ENCODE measurements at regions not wholly inside any gene's neighbourhood (a gene's known extent, or its start where the extent isn't known, plus 50 kb on each side); places are given as distances from the start of the nearest gene placed in this dataset.

DNA sequence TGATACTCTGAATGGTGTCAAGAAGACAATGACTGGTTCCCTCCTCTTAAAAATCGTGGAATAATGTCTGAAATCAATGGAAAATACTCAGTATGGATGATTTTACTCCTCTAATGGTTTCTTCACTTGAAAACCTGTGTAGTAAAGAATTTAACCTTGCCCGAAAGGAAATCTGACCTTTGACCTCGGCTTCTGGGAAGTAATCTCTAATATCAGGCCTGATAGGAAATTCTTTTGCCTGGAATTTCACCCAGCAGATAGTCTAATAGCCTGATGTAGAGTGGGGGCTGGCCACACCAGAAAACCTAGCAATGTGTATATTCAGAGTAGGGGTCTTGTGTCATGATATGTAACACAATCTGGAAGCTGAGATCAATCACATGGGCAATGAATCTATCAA is 91.5 kb upstream of the GOLIM4 start:
- no peak for DNase-seq
- no peak for ATAC-seq

DNA sequence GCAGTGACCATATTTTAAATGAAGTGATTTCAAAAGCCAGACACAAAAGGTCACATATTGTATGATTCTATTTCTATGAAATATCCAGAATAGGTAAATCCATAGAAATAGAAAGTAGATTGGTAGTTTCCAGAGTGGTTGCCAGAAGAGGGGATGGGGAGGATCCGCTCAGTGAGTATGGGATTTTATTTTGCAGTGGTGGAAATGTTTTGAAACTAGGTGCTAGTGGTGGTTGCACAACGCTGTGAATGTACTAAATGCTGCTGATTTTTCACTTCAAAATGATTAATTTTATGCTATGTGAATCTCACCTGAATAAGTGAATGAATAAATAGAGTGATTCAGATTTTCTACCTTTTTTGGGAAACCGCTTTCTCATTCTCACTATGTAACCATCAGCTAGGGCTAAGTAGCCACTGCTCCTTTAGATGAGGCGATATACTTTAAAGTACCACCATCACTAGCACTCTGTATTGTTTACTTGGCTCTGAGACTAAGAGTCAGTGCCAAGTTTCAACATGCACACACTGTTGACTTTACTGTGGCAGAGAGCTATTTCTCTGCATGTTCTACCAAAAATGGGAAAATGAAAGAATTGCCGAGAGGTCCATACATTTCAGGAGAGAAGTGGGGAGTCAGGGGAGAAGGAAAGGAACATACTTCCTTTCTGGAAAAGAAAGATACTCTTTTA is 90.7 kb upstream of the GOLIM4 start:
- peaks cover 11% of the 10 kb centered on the region for H3K27me3 Mint-ChIP-seq
- ATAC-seq (no peak), DNase-seq (no peak)
- no peaks in the 10 kb centered on the region for H3K36me3 Mint-ChIP-seq (ENCODE audit: low read depth)
- no peak overlapping the region for H3K27ac Mint-ChIP-seq
- no peaks in the 10 kb centered on the region for H3K9me3 ChIP-seq (ENCODE audit: control insufficient read depth, low read length, poor library complexity, severe bottlenecking)
- H3K4me3 Mint-ChIP-seq = no peak overlapping the region
- no peaks in the 10 kb centered on the region for H3K4me1 Mint-ChIP-seq

More for the DNA sequence above, 91.5 kb upstream of the GOLIM4 start:
- Mint-ChIP-seq H3K4me3 (no peak overlapping the region), H3K36me3 (ENCODE audit: low read depth) (no peaks in the 10 kb centered on the region), H3K4me1 (no peaks in the 10 kb centered on the region), H3K27ac (no peak overlapping the region), H3K27me3 (peaks cover 11% of the 10 kb centered on the region)
- no peaks in the 10 kb centered on the region for H3K9me3 ChIP-seq (ENCODE audit: control insufficient read depth, low read length, poor library complexity, severe bottlenecking)

DNA sequence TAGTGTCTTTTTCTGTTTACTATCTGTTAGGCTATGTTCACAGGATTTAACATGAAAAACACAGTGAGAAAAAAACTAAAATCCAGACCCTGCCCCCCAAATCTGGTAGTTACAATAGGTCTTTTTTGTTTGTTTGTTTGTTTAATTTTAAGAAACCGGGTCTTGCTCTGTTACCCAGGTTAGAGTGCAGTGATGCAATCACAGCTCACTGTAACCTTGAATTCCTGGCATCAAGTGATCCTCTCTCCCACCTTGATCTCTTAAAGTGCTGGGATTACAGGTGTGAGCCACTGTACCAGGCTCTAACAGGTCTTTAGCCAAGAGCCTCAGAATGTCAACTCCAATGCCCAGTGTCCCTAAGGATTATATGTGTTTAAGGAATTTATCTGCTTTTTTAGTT is 88.0 kb upstream of the GOLIM4 start:
- Mint-ChIP-seq H3K36me3 (ENCODE audit: low read depth) (no peaks in the 10 kb centered on the region), H3K4me3 (no peak overlapping the region), H3K27ac (no peak overlapping the region), H3K27me3 (peaks cover 5% of the 10 kb centered on the region), H3K4me1 (no peaks in the 10 kb centered on the region)
- no peaks in the 10 kb centered on the region for H3K9me3 ChIP-seq (ENCODE audit: control insufficient read depth, low read length, poor library complexity, severe bottlenecking)
- DNase-seq = no peak
- ATAC-seq = no peak

DNA sequence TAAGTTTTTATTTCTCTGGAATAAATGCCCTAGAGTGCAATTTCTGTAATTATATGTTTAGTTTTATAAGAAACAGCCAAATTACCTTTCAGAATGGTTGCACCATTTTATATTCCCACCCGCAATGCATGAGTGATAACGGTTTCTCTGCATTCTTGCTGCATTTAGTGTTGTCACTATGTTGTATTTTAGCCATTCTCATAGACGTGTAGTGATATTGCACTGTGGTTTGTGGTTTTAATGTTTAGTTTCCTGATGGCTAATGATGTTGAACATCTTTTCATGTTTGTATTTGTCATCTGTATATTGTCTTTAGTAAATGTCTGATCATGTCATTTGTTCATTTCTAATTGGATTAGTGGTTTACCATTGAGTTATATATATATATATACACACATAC is 73.0 kb upstream of the GOLIM4 start:
- DNase-seq = no peak
- ATAC-seq = no peak
- H3K4me1 Mint-ChIP-seq = peaks cover 2% of the 10 kb centered on the region
- no peaks in the 10 kb centered on the region for H3K36me3 Mint-ChIP-seq (ENCODE audit: low read depth)
- H3K9me3 ChIP-seq (ENCODE audit: control insufficient read depth, low read length, poor library complexity, severe bottlenecking) = no peaks in the 10 kb centered on the region
- no peak overlapping the region for H3K27ac Mint-ChIP-seq
- H3K4me3 Mint-ChIP-seq = no peak overlapping the region
- H3K27me3 Mint-ChIP-seq = no peaks in the 10 kb centered on the region

DNA sequence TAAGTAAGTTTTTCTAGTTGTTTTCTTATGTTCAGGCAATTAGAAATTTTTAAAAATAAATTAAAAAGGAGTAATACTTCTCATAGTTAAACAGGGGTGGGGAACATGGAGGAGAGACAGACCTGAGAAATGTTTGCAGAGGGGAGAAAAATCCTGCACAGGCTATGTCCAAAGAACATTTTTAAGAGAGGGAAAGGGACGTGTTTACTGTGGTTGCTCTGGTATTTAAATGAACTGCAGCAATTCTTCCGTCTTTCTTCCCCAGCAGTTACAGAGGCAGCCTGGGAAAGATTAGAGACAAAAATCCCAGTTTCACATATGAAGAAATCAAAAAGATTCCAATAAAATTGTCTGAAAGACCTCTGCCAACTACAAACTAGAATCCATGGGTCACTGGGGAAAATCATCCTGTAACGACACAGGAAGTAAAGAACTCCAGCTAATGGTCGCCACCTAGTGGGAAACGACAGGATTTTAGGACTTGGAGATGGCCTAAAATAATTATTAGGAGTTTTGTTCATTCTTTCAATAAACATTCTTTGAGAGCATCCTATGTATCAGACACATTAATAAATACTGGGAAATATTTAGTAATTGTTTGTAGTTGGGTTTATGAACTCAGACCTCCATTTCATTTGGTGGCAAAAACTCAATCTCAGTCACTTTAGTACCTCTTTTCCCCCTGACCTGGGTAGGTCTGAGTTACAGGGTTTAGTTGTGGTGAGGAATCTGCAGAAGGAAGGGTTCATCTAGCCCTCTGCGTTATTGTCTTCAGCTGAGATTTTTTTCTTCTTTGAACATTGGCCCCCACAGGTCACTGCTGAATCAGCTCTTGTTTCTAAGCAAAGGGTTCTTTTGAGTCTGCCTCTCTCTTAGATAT is 69.9 kb upstream of the GOLIM4 start:
- Mint-ChIP-seq H3K27ac (no peak overlapping the region), H3K4me3 (no peak overlapping the region), H3K36me3 (ENCODE audit: low read depth) (no peaks in the 10 kb centered on the region), H3K27me3 (no peaks in the 10 kb centered on the region), H3K4me1 (peaks cover 2% of the 10 kb centered on the region)
- no peak for DNase-seq
- no peak for ATAC-seq
- H3K9me3 ChIP-seq (ENCODE audit: control insufficient read depth, low read length, poor library complexity, severe bottlenecking) = no peaks in the 10 kb centered on the region

DNA sequence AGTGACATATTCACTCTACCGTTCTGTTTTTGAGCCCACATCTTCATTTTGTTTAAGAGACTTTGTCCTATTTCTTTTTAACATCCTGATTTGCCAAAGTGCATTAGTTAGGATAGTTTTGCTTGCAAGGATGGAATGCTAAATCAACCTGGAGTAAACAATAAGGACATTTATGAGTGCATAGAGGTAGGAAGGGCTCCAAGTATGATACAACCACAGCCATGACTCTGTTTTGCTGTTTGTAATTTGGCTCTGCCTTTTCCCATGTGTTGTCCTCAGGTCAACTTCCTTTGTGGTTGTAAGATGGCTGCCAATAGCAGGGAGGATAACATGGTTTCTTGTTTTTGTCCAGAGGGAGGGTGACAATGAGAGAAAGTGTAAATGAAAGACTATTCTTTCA is 66.4 kb upstream of the GOLIM4 start:
- Mint-ChIP-seq H3K4me3 (no peak overlapping the region), H3K4me1 (peaks cover 2% of the 10 kb centered on the region), H3K27me3 (peaks cover 7% of the 10 kb centered on the region), H3K36me3 (ENCODE audit: low read depth) (peaks cover 2% of the 10 kb centered on the region), H3K27ac (no peak overlapping the region)
- no peaks in the 10 kb centered on the region for H3K9me3 ChIP-seq (ENCODE audit: control insufficient read depth, low read length, poor library complexity, severe bottlenecking)
- ATAC-seq = no peak
- DNase-seq = no peak

DNA sequence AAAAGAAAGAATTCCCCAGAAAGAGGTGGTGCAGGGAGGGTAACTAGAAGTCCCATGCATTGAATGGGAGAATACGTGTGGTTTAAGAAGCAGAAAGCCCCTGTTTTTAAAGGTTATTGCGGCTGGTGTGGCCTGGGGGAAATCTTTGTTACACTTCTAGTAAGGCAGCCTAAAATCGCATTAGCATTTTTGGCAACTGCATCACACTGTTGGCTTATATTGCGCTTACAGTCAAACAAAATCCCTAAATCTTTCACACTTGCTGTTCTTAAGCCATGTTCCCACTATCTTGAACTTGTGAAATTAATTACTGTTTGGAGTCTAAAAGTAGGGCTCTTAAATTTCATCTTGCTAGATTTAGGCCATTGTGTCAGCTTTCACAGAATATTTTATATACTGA is 66.0 kb upstream of the GOLIM4 start:
- no peak overlapping the region for H3K27ac Mint-ChIP-seq
- ATAC-seq (no peak), DNase-seq (no peak)
- no peaks in the 10 kb centered on the region for H3K9me3 ChIP-seq (ENCODE audit: control insufficient read depth, low read length, poor library complexity, severe bottlenecking)
- peaks cover 2% of the 10 kb centered on the region for H3K4me1 Mint-ChIP-seq
- H3K27me3 Mint-ChIP-seq = peaks cover 7% of the 10 kb centered on the region
- no peak overlapping the region for H3K4me3 Mint-ChIP-seq
- H3K36me3 Mint-ChIP-seq (ENCODE audit: low read depth) = peaks cover 2% of the 10 kb centered on the region

DNA sequence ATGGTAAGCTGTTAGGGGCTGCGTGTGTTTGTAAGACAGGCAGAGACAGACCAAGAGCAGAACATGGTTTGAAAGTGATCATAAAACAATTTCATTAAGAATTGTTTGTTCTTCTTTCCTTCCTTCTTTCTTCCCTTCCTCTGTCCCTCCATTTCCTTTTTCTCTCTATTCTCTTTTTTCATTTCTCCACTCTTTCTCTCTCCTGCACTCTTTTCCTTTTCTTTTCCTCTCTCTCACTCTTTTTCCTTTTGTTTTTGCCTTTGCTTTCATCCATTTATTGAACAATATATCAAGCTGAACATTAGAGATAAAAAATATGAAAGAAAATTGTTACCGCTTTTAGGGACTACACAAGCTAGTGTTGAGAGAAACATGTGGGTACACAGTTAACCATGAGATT is 62.2 kb upstream of the GOLIM4 start:
- H3K9me3 ChIP-seq (ENCODE audit: control insufficient read depth, low read length, poor library complexity, severe bottlenecking) = no peaks in the 10 kb centered on the region
- Mint-ChIP-seq H3K27me3 (peaks cover 7% of the 10 kb centered on the region), H3K4me1 (no peaks in the 10 kb centered on the region), H3K36me3 (ENCODE audit: low read depth) (peaks cover 2% of the 10 kb centered on the region), H3K27ac (no peak overlapping the region), H3K4me3 (no peak overlapping the region)
- DNase-seq (no peak), ATAC-seq (no peak)

DNA sequence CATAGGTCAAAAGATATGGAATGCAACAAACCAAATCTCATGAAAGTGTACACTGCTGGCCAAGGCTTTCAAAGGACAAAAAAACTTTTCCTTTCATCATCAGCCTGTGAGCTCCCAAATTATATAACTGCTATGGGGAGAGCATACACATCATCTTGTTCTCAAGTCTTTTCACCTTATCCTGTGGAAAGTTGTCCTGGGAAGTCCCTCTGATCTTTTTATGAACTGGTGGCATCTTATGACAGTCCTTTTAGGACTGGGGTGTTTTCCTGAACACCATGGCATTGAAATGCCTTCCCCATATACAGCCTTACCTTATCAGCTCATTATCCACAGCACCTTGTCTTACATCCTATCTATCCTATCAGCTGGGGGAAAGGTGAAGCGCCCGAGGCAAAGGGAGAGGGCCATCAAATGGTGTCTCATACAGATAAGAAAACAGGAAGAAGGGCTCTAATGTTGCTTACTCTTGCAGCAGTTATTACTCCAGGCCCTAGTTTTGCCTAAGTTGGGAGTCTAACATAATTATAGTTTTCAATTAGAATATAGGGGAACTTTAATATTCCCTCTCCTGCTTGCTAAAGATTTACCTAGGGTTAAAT is 61.5 kb upstream of the GOLIM4 start:
- H3K9me3 ChIP-seq (ENCODE audit: control insufficient read depth, low read length, poor library complexity, severe bottlenecking) = no peaks in the 10 kb centered on the region
- H3K4me3 Mint-ChIP-seq = no peak overlapping the region
- H3K4me1 Mint-ChIP-seq = no peaks in the 10 kb centered on the region
- H3K27ac Mint-ChIP-seq = no peak overlapping the region
- DNase-seq (no peak), ATAC-seq (no peak)
- H3K27me3 Mint-ChIP-seq = peaks cover 7% of the 10 kb centered on the region
- peaks cover 2% of the 10 kb centered on the region for H3K36me3 Mint-ChIP-seq (ENCODE audit: low read depth)

DNA sequence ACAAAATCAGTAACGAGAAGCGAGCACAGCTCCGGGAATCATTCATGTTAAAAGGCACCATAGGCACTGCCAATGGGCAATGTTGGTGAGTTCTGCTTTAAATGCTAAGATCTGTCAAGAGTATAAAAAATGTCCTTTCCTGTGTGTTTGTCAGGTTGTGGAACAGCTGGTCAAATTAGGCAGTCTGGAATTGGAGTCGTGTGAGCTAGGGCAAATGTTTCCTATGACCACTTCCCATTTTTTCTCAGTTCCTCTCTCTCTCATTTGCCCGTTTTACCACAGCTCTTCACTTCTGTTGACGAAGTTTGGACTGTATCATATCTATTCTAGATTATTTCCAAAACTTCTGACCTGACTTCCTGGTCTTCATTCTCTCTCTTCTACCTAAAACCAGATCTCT is 60.8 kb upstream of the GOLIM4 start:
- ATAC-seq (no peak), DNase-seq (no peak)
- Mint-ChIP-seq H3K27ac (no peak overlapping the region), H3K36me3 (ENCODE audit: low read depth) (peaks cover 2% of the 10 kb centered on the region), H3K27me3 (peaks cover 7% of the 10 kb centered on the region), H3K4me3 (no peak overlapping the region), H3K4me1 (no peaks in the 10 kb centered on the region)
- H3K9me3 ChIP-seq (ENCODE audit: control insufficient read depth, low read length, poor library complexity, severe bottlenecking) = no peaks in the 10 kb centered on the region

DNA sequence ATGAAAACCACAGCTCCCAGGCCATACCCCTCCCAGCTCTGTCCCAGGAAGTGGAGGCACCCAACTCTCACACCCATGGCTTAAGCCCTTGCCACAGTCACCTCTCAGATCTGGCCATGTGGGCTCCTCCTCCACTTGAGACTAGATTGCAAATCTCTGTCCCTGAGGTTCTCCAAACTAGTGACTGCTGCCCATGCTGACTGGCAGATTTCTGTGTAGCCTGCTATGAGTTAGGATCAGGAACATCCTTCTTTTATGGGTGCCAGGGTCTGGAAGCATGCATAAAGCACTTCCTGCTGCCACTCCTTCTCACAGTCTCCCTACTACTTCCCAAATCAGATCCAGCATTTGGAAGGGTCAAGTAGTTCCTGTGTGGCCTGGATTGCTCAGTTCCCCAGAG is 59.6 kb upstream of the GOLIM4 start:
- Mint-ChIP-seq H3K27ac (no peak overlapping the region), H3K4me1 (no peaks in the 10 kb centered on the region), H3K36me3 (ENCODE audit: low read depth) (peaks cover 2% of the 10 kb centered on the region), H3K27me3 (peaks cover 7% of the 10 kb centered on the region), H3K4me3 (no peak overlapping the region)
- no peaks in the 10 kb centered on the region for H3K9me3 ChIP-seq (ENCODE audit: control insufficient read depth, low read length, poor library complexity, severe bottlenecking)
- ATAC-seq = no peak
- DNase-seq = no peak

DNA sequence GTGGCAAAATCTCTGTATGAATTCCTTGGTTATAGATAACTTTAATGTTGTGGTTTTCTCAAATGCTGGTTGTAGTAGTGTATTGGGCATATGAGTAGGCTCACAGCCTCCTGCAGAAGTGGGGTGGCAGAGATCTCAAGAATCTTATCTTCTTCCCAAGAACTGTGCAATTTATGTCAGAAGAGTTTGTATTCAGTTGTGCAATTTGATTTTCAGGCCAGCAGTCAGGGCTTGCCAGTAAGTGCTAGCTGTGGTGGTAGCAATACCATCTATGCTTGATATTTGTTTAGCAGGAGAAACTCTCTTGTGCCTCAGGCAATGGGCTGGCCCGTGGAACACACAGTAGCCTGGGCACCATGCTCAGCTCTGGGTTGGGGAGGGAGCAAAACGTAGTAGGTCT is 58.4 kb upstream of the GOLIM4 start:
- Mint-ChIP-seq H3K27me3 (peaks cover 6% of the 10 kb centered on the region), H3K4me1 (no peaks in the 10 kb centered on the region), H3K36me3 (ENCODE audit: low read depth) (peaks cover 2% of the 10 kb centered on the region), H3K4me3 (no peak overlapping the region), H3K27ac (no peak overlapping the region)
- no peaks in the 10 kb centered on the region for H3K9me3 ChIP-seq (ENCODE audit: control insufficient read depth, low read length, poor library complexity, severe bottlenecking)
- DNase-seq (no peak), ATAC-seq (no peak)

DNA sequence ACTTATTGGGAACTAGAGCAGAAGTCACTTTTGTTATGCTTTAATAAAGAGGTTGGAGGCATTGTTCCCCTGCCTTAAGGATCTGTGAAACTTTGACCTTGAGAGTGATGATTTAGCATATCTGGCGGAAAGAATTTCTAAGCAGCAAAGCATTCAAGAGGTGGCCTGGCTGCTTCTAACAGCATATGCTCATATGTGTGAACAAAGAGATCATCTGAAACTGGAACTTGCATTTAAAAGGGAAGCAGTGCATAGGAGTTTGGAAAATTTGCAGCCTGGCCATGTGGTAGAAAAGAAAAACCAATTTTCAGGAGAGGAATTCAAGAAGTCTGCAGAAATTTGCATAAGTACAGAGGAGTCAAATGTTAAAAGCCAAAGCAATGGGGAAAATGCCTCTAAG is 56.4 kb upstream of the GOLIM4 start:
- ATAC-seq (no peak), DNase-seq (no peak)
- Mint-ChIP-seq H3K27ac (no peak overlapping the region), H3K4me3 (no peak overlapping the region), H3K27me3 (no peaks in the 10 kb centered on the region), H3K36me3 (ENCODE audit: low read depth) (no peaks in the 10 kb centered on the region), H3K4me1 (no peaks in the 10 kb centered on the region)
- no peaks in the 10 kb centered on the region for H3K9me3 ChIP-seq (ENCODE audit: control insufficient read depth, low read length, poor library complexity, severe bottlenecking)

All from T-helper 17 cell (primary cell).